Fibroblast of the aortic adventitia (primary cell): ENCODE measurements at regions not wholly inside any gene's neighbourhood (a gene's known extent, or its start where the extent isn't known, plus 50 kb on each side); places are given as distances from the start of the nearest gene placed in this dataset.

Source experiments
- DNase-seq: peaks from one replicate; pipeline ENCODE4 v3.0.0-alpha.2; 2010; ENCODE audit warnings: low read depth
- H3K4me3 ChIP-seq: 2 replicates; pipeline ENCODE4 v1.5.1; 2011; ENCODE audit warnings: low read depth, mild to moderate bottlenecking, control low read depth, low read length, moderate library complexity
- TF ChIP-seq, protein P1 (sequence below): IDR thresholded peaks from 2 replicates; pipeline ENCODE4 v1.5.1; 2011; ENCODE audit warnings: mild to moderate bottlenecking, low read length, control low read depth, inconsistent platforms; ENCODE audit not compliant: insufficient read depth

DNA sequence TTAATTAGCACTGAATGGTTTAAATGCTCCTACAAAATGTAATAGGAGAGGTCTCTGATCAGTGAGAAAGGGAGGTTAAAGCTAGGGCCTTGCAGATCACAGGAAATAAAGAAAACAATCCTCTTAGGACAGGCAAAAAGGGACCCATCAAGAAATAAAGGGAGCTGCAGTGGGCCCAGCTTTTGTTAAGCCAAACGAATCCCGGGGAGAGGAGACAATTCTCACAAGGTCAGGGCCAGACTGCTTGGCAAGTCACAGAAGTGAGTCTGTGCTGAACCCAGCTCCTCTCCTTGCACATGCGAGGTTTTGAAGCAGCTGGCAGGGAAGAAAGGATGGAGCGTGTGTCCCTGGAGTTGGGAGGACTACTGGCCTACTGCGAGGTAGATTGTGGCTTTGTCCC is 285.8 kb downstream of the COG6 start:
- DNase-seq: no peak
- TF ChIP-seq, protein P1, sequence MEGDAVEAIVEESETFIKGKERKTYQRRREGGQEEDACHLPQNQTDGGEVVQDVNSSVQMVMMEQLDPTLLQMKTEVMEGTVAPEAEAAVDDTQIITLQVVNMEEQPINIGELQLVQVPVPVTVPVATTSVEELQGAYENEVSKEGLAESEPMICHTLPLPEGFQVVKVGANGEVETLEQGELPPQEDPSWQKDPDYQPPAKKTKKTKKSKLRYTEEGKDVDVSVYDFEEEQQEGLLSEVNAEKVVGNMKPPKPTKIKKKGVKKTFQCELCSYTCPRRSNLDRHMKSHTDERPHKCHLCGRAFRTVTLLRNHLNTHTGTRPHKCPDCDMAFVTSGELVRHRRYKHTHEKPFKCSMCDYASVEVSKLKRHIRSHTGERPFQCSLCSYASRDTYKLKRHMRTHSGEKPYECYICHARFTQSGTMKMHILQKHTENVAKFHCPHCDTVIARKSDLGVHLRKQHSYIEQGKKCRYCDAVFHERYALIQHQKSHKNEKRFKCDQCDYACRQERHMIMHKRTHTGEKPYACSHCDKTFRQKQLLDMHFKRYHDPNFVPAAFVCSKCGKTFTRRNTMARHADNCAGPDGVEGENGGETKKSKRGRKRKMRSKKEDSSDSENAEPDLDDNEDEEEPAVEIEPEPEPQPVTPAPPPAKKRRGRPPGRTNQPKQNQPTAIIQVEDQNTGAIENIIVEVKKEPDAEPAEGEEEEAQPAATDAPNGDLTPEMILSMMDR: no peak
- H3K4me3 ChIP-seq: no peak overlapping the region

DNA sequence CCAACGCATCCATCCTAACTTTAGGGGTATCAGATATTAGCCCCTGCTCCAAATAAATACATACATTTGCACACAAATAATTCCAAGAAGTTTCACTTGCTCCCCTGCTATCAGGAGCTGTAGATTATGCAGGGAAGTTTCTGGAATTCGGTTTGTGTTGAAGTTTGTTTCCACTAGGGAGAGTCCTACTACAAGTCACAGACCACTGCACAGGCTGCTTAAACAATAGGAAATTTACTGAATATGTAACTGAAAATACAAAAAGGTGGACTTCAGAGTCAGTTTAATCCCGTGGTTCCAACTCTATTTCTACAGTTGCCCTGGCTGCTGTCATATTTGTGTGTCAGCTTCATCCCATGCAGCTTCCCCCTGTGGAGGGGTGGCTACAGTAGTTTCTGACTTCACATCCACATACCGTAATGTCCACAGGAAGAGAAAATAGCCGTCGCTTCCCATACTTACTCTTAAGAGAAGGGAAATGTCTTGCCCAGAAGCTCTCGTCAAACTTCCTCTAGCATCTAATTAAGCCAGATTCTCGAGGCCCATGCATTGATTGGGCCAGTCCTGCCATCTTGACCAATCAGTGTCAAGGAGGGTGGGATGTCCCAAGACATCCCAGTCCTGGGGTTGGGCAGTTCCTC is 286.6 kb downstream of the COG6 start:
- no peak for DNase-seq
- TF ChIP-seq, protein P1: no peak
- no peak overlapping the region for H3K4me3 ChIP-seq

DNA sequence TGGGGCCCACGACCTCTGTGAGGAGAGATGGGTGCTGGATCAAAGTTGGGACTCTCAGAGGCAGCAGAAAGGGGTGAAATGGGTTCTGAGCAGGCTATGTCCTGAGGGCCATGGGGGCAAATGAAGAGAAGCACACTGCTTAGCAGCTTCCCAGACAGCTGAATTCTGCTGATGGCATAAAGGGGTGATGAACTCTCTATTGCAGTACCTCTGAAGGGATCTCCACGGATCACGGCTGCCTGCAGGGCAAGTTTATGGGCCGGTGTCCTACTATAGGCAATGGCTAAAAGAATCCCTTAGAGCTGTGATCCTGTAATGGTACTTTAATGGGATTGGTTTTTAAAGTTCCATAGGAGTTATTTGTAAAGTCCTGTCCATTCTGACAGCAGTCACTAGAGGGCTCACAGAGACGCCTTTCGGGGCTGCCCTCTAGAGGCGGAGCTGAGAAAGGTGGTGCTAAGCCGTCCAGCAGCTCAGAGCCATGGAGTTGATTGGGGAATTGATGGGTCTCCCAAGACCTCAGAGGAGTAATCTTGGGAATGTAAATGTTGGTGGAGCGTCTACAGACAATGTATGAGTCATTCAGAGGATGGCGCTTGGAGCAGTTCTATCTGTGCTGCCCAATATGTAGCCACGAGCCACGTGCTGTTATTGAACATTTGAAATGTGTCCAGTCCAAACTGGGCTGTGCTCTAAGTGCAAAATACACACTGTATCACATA is 287.3 kb downstream of the COG6 start:
- TF ChIP-seq, protein P1: peak; percentile 99
- no peak overlapping the region for H3K4me3 ChIP-seq
- DNase-seq: peak; percentile 79

DNA sequence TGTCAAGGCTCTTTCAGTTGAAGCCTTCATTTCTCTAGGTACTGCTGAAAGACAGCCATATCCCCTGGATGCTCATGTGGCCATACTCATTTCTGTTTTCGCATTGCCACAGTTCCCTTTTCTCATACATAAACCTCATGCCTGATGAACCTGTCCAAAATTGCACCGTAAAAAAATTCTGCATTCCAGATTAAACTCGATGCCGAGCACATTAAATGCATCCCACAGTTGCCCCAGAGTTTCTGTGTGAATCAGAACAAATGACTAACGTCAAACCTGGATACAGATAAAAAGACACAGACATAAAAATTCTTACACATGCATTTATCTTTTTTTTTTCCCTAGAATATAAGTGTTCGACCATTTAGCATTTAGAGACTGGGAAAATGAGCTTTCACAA is 288.2 kb downstream of the COG6 start:
- no peak for DNase-seq
- H3K4me3 ChIP-seq: no peak overlapping the region
- TF ChIP-seq, protein P1: no peak

DNA sequence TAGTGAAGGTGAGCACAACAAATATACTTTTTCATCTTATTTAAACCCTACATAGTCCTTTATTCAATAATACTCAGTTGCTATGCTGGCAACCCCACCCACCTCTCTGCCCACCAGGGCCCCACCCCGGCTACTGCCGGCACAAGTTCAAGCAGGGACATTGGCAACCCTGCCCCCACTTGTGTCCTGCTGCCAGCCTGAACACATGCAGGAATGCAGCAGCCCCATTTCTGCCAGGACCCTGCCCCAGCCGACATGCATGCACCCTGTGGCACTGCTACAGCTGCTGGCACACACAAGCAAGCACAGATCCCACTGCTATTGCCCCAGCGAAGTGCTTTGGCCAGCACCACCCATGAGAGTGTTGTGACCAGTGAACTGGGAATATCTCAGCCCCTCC is 289.8 kb downstream of the COG6 start:
- TF ChIP-seq, protein P1: no peak
- no peak overlapping the region for H3K4me3 ChIP-seq
- DNase-seq: no peak

DNA sequence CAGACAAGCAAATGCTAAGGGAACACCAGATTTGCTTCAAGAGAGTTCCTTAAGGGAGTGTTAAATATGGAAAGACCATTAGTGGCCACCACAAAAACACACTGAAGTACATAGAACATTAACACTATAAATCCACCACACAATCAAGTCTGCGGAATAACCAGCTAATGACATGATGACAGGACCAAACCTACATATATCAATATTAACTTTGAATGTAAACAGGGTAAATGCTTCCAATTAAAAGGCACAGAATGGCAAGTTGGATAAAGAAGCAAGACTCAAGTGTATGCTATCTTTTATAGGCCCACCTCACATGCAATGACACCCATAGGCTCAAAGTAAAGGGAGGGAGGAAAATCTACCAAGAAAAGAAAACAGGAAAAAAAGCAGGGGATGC is 291.3 kb downstream of the COG6 start:
- no peak overlapping the region for H3K4me3 ChIP-seq
- TF ChIP-seq, protein P1: no peak
- DNase-seq: no peak
